Chondrocyte (in vitro differentiated cells): ENCODE measurements at regions not wholly inside any gene's neighbourhood (a gene's known extent, or its start where the extent isn't known, plus 50 kb on each side); places are given as distances from the start of the nearest gene placed in this dataset.

ENCODE experiments used
- DNase-seq: peaks from one replicate; pipeline ENCODE4 v3.0.0; 2021; ENCODE audit warnings: mixed read lengths, low spot score
- H3K27ac Mint-ChIP-seq: one replicate; pipeline ENCODE4 v1.8.0; 2021; ENCODE audit warnings: mild to moderate bottlenecking, moderate library complexity, mixed read lengths; ENCODE audit not compliant: unreplicated experiment
- H3K27me3 Mint-ChIP-seq: 2 replicates; pipeline ENCODE4 v1.8.0; 2021; ENCODE audit warnings: low read depth, mixed read lengths
- H3K36me3 Mint-ChIP-seq: 2 replicates; pipeline ENCODE4 v1.8.0; 2021; ENCODE audit warnings: low read depth, mixed read lengths
- H3K4me1 Mint-ChIP-seq: 2 replicates; pipeline ENCODE4 v1.8.0; 2021; ENCODE audit warnings: low read depth, mild to moderate bottlenecking, mixed read lengths
- H3K4me3 Mint-ChIP-seq: one replicate; pipeline ENCODE4 v1.8.0; 2021; ENCODE audit warnings: mild to moderate bottlenecking, moderate library complexity, mixed read lengths; ENCODE audit not compliant: unreplicated experiment
- H3K9me3 Mint-ChIP-seq: 2 replicates; pipeline ENCODE4 v1.8.0; 2021; ENCODE audit warnings: low read depth, mixed read lengths
- CTCF ChIP-seq: fragments of 200-600 bp; sonication (generic); IDR thresholded peaks from 2 replicates; pipeline ENCODE4 v1.5.0; 2021; ENCODE audit warnings: antibody characterized with exemption, mild to moderate bottlenecking, moderate library complexity

DNA sequence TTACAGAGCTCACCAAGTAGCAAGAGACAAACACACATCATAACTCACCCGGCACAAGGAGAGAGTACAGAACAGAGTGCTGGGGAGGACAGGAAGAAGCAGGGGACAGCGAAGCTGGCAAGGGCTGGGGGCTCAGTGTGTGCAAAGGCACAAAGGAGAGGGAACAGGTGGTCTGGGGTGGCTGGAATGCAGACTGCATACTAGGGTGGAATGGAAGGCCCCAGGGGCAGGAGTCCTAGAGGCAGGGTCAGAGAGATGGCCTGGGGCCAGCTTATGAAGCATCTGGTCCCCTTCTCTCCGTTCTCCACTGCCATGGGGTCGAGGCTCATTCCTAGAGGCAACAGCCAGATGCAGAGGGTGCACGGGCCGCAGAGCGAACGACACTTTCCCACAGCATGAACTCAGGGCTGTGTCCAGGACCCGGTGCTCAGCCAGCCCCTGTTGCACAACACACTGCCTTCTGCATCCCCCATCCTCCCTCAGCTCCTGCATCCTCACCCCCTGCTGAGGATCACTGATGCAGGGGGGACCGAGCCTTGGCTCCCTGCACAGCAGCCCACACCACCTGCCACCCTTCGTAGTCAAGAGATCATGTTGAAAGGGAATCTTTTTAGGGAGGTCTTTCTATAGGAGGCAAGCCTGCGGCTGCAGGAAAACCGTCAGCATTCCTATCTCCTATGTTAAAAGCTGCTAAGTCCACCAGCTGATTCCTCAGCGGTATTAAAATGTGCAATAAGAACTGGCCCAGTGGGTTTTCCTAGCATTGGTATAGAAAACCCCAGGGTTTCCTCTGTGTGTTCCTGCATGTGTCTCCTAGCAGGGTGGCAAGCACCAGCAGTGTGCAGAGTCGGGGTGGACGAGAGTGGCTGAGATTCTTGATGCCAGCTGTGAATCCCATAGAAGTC, 293.5 kb downstream of the UACA start:
- peak; percentile 62 for DNase-seq
- H3K9me3 Mint-ChIP-seq = no peaks in the 10 kb centered on the region
- H3K36me3 Mint-ChIP-seq = no peaks in the 10 kb centered on the region
- peaks cover 53% of the 10 kb centered on the region for H3K27me3 Mint-ChIP-seq
- H3K27ac Mint-ChIP-seq = no peak overlapping the region
- H3K4me1 Mint-ChIP-seq = peaks cover 12% of the 10 kb centered on the region
- TF ChIP-seq CTCF = no peak
- no peak overlapping the region for H3K4me3 Mint-ChIP-seq

DNA sequence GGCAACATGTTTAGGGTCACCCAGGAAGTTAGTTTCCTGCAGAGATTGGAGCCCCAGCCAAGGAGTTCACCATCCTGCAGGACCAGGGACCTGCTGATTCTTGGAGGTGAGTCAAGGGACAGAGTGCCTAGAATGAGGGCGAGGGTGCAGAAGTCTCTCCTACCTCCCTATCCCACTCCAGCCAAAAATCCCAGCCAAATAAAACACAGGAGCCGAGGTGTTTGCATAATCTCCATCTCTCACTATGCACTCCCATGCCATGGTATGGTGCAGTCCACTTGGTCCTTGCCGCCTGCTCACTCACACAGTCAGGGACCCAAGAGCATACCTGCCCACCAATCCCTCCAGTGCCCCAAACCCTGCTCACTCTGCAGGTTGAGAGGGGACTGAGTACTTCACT, 294.2 kb downstream of the UACA start:
- Mint-ChIP-seq H3K27me3 (peaks cover 58% of the 10 kb centered on the region), H3K36me3 (no peaks in the 10 kb centered on the region), H3K27ac (no peak overlapping the region), H3K4me3 (no peak overlapping the region), H3K9me3 (no peaks in the 10 kb centered on the region), H3K4me1 (peaks cover 7% of the 10 kb centered on the region)
- no peak for TF ChIP-seq CTCF
- peak; percentile 35 for DNase-seq

DNA sequence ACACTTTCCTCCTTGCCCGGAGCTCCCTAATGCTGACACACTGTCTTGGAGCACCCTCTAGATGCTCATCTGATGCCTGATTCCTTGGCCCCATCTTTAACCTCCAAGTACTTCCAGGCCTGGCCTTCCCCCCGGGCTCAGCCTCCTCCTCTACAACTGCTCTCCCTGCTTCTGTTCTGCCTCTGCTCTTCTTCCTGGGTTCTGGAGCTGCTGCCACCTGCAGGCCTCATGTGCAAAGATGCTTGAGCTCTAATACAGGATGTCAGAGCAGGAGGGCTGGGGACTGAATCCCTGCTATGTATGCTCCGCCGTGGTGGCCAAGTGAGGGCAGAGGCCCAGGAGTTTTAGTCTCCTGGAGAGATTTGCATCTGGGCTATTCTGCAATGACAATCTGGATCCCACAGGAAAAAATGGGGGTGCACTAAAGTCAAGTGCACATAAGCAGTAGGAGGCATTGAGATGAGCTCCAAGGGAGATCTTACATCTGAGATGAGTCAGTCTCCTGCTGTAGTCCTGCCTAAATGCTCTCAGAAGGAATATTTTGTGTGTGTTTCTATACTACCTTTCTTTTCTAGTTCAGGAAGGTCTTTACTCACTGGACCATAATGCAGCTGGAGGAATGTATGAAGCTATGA, 296.3 kb downstream of the UACA start:
- Mint-ChIP-seq H3K27ac (no peak overlapping the region), H3K4me3 (no peak overlapping the region), H3K27me3 (peaks cover 68% of the 10 kb centered on the region), H3K9me3 (no peaks in the 10 kb centered on the region), H3K36me3 (no peaks in the 10 kb centered on the region), H3K4me1 (no peaks in the 10 kb centered on the region)
- peak; percentile 85 for TF ChIP-seq CTCF
- DNase-seq = peak; percentile 42

DNA sequence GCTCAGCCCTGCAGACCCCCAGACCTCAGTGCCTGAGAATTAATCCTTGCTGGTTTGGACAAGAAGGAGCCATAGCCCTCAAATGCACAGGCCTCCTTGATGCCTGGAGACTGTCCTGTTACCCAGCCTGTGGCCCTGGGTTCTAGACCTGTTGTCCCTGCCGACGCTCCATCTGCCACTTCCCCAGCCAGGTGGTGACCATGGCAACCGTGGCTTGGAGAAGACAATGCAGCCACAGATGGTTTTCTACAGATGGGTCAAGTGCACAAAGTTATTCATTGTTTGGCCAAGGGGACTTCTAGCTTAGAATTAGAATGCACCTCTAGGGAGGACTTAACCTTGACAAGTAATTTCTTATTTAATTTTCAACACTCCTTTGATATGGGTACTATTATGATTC, 297.1 kb downstream of the UACA start:
- Mint-ChIP-seq H3K36me3 (no peaks in the 10 kb centered on the region), H3K27ac (no peak overlapping the region), H3K4me3 (no peak overlapping the region), H3K9me3 (no peaks in the 10 kb centered on the region), H3K27me3 (peaks cover 71% of the 10 kb centered on the region), H3K4me1 (no peaks in the 10 kb centered on the region)
- TF ChIP-seq CTCF = no peak
- peak; percentile 49 for DNase-seq

GRCh38 chr15:70465812-70466211, 297.5 kb downstream of the UACA start:
- peaks cover 73% of the 10 kb centered on the region for H3K27me3 Mint-ChIP-seq

More at GRCh38 chr15:70465812-70466211, 297.5 kb downstream of the UACA start:
- no peak for DNase-seq
- H3K36me3 Mint-ChIP-seq = no peaks in the 10 kb centered on the region
- H3K4me1 Mint-ChIP-seq = no peaks in the 10 kb centered on the region
- no peak for TF ChIP-seq CTCF
- no peak overlapping the region for H3K27ac Mint-ChIP-seq
- no peak overlapping the region for H3K4me3 Mint-ChIP-seq
- no peaks in the 10 kb centered on the region for H3K9me3 Mint-ChIP-seq
